COLO668 (cell line): ENCODE measurements at regions not wholly inside any gene's neighbourhood (a gene's known extent, or its start where the extent isn't known, plus 50 kb on each side); places are given as distances from the start of the nearest gene placed in this dataset.

Experiments used
- DNase-seq: peaks from one replicate; lab custom pipeline; 2025; ENCODE audit not compliant: unreplicated experiment; lab: John Stamatoyannopoulos, UW

DNA sequence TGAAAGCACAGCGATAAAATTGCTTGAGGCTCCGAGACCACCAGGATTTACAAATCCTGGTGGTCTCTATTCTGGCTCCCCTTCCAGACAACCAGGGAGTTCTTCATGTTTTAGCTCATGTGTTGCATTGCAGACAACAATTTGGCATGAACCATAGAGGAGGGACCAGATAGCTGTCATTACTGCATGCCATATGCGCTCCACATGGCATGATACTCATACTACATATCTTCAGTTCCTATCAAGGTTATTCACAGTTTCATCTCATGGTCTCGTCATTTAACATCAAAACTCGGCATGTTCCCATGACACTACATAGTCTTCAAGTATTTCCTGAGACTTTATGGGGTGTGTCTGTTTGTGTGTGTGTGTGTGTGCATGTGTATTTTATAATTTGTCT, 220.3 kb downstream of the OR13H1 start:
- no peak for DNase-seq

GRCh38 chrX:131778269-131779218, 234.7 kb downstream of the OR13H1 start:
- no peak for DNase-seq

- DNase-seq, result no peak
These were observed 235.4 kb downstream of the OR13H1 start for GRCh38 chrX:131779306-131779705.

DNA sequence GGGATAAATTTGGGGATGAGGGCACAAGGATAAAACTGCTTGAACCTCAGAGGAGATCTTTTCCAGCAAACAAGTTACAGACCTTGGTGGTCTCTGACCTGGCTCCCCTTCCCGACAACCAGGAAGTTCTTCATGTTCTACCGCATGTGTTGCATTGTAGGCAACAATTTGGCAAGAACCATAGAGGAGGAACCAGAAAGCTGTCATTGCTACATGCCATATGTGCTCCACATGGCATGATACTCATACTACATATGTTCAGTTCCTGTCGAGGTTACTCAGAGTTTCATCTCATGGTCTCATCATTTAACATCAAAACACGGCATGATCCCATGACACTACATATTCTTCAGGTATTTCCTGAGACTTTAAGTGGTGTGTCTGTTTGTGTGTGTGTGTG, 235.9 kb downstream of the OR13H1 start:
- no peak for DNase-seq

DNA sequence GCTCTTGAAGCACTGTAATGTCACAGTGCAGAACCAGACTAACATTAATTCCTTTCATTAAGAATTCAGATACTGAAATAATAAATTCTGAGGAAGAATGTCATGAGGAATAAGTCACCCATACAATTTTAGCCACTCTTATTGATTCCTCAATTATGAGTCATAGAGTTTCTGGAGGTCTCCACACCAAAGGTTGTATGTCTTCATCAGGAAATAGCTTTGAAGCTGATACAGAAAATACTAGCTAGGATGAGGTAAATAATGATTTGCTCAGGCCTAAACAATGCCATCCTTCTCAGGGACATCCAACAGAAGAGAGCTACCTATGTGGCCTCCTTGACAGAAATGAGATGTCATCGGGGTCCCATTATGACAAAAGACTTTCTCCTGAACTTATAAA, 238.8 kb downstream of the OR13H1 start:
- no peak for DNase-seq

DNA sequence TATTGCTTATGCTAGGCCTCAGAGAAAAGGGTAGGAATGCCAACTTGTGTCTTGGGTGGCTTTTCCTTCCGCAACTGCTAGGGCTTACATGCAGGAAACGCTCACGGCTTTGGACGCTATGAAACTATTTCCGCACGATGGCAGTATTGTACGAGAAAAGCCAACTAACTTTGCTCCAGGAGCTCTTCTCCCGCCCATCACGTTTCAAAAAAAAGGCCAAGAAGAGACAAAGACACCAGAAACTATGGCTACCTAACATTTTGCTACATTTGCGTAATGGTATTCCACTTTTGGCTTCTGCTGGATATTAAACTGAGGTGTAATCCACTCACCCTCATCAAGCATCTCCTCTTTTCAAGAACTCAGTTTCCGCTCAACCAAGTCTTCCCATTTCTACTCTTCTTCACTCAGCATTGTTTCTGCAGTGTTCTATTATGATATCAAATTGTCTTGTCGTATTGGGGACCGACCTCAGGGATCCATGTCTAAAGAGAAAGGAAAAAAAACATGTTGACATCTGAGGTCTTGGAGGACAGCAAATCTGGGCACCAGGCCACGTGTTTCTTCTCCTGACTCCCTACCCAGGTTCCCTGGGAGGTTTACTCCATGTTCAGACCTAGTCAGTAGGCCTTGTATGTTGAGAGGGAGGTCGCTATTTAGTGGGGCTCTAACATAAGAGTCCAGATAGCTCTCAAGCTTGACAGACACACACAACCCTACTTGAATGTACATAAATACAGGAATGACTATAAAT, 239.4 kb upstream of the STK26 start:
- no peak for DNase-seq

- no peak for DNase-seq
These were observed 233.4 kb upstream of the STK26 start for GRCh38 chrX:131789664-131790063.

DNA sequence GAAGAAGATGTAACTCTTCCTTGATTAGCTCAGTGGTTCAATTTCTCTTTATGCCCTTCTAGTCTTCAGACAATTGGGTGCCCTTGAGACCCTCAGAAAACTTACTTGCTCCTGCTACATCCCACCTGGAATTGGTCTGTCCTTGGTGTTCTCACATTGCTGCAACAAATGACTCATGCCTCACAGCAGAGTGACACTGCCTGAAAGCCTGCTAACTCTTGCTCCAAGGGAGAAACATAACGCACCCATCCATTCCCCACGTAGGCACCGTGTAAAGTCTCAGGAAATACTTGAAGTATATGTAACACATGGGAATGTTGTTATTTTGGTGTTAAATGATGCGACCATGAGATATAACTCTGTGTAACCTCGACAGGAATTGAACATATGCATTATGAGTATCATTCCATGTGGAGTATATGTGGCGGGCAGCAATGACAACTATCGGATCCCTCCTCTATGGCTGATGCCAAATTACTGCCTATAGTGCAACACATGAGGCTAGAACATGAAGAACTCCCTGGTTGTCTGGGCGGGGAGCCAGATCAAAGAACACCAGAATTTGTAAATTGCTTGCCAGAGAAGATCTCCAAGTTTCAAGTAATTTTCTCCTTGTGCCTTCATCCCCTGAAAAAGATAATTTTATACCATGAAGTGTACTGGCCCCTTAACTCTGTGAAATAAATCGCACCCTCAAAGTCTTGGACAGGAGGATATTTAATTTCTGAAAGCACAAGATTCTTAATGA, 231.3 kb upstream of the STK26 start:
- no peak for DNase-seq

DNA sequence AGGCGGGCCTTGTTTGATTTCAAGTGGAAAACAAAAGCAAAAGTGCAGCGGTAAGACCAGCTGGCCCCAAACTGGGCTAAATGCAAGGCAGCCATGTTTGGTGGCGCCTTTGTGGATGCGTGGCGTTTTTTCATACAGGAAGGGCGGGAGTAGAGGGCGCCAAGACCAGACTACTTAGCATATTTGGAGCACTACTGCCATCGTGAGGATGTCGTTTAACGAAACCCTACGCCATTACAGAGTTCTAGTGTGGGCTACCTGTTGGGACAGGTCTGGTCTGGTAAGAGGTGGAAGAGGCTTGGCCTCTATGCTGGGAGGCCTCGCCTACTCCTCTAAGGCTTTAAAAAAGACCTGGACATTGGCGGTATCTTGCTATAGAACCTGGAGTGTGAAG, 230.7 kb upstream of the STK26 start:
- peak; percentile 12 for DNase-seq

- peak; percentile 6 for DNase-seq
These were observed 230.2 kb upstream of the STK26 start for GRCh38 chrX:131792789-131793462.

- DNase-seq, result no peak
These were observed 227.5 kb upstream of the STK26 start for GRCh38 chrX:131795442-131796229.

GRCh38 chrX:131801066-131801465, 222.0 kb upstream of the STK26 start:
- no peak for DNase-seq

DNA sequence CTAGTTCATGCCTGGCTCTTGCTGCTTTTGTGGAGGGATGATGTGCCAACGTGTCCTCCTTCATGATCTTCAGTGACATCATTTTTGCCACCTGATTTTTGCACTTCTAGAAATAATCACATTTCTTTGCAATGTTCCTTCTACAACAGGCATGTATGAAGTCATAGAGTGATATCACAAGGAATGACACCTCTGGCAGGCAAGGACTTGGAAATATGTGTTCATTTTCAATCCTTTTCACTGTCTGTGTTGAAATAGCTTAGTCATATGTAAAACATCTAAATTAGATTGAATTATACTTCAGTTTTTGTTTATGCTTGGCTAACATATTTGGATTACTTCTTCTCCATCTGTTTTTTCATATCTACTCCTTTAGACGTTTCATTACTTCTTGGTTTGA, 221.2 kb upstream of the STK26 start:
- no peak for DNase-seq

- peak; percentile 11 for DNase-seq
These were observed 220.1 kb upstream of the STK26 start for GRCh38 chrX:131802836-131803626.

DNA sequence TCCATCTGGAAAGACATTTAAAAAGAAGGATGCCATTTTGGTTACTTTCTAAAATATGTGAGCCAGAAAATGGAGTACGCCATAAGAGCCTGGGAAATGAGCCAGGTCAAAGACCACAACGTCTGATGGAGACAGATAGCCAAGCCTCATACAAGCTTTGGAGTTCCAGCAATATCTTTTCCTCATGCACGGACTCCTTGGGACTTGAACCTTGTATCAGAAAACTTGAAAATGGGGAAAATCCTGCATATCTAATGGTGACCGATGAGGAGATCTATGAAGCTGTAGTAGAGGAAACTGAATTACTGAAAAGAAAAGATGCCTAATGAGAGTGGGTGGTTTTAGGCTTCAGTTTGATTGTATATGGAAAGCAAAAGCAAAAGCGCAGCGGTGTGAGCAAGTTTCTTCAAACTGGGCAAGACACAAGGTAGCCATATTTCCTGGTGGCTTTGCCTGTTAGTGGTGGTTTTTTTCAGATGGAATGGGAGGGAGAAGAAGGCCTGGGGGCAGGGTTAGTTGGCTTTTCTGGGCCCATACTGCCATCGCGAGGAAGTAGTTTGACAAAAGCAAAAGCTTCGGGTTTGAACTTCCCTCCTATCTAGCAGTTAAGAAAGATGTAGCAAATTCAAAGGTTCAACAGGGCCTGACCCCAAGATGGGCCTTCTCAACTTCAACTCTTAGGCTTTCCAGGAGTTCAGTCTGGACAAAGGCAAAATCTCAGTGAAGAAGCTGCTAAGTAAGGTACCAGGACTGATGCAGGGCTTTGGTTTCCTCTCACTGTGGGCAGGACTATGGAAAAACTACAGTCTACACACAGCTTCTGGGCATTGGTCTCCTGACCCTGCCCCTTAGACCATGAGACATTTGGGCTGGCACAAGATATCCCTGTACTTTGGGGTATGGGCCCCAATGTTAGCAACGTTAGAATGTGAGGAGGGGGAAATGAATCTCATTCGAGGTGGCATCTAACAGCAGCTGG, 210.0 kb upstream of the STK26 start:
- DNase-seq, result no peak

- peak; percentile 4 for DNase-seq
These were observed 206.5 kb upstream of the STK26 start for GRCh38 chrX:131816551-131817136.

DNA sequence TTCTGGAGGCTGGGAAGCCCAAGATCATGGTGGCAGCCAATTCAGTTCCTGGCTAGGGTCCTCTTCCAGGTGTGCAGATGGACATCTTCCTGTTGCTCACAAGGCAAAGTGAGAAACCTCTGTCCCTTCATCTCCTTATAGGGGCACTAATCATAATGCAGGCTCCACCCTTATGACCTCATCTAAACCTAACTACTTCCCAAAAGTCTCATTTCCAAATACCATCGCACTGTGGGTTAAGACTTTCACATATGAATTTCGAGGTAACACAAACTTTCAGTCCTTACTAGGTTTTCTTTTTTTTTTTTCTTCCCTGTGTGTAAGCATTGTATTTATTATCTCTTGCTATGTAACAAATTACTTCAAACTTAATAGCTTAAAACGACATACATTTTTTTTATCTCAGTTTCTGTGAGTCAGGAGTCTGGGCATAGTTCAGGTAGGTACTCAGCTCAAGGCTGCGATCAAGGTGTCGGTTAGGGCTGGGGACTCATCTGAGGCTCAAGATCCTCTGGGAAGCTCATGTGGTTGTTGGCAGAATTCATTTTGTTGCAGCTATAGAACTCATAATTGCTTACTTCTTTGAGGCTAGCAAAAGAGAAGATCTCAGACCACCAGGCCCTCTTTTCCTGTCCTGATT, 204.7 kb upstream of the STK26 start:
- DNase-seq, result no peak
